ENCODE measurements at regions not wholly inside any gene's neighbourhood (a gene's known extent, or its start where the extent isn't known, plus 50 kb on each side); places are given as distances from the start of the nearest gene placed in this dataset.
"Not testable (repeated sequence)": the region's sequence is repeated elsewhere in the genome, so short reads cannot be mapped to it uniquely, and the experiment has no call there.

GRCh38 chr2:237229905-237230304 is 144.2 kb downstream of the COPS8 start:
- peaks cover 2 to 5% (median 3%) of the 10 kb centered on the region in 3 donors for H3K9me3 Mint-ChIP-seq
- H3K4me1 Mint-ChIP-seq: peaks cover 0 to 2% (median 0%) of the 10 kb centered on the region in 3 donors
- no peak overlapping the region for H3K27ac Mint-ChIP-seq
- no peak overlapping the region for H3K4me3 Mint-ChIP-seq
- H3K36me3 Mint-ChIP-seq: no peaks in the 10 kb centered on the region
- peaks cover 9% of the 10 kb centered on the region for H3K27me3 Mint-ChIP-seq

GRCh38 chr2:237230355-237230754 is 144.7 kb downstream of the COPS8 start:
- Mint-ChIP-seq H3K4me1 (peaks cover 0 to 2% (median 0%) of the 10 kb centered on the region in 3 donors), H3K4me3 (no peak overlapping the region), H3K27ac (no peak overlapping the region), H3K9me3 (peaks cover 2 to 5% (median 3%) of the 10 kb centered on the region in 3 donors), H3K27me3 (peaks cover 9% of the 10 kb centered on the region), H3K36me3 (no peaks in the 10 kb centered on the region)

GRCh38 chr2:237231593-237231992 is 145.9 kb downstream of the COPS8 start:
- H3K4me1 Mint-ChIP-seq: peaks cover 0 to 2% (median 0%) of the 10 kb centered on the region in 3 donors
- H3K4me3 Mint-ChIP-seq: no peak overlapping the region
- H3K27ac Mint-ChIP-seq: no peak overlapping the region
- peaks cover 9% of the 10 kb centered on the region for H3K27me3 Mint-ChIP-seq
- H3K9me3 Mint-ChIP-seq: peaks cover 2 to 5% (median 3%) of the 10 kb centered on the region in 3 donors
- no peaks in the 10 kb centered on the region for H3K36me3 Mint-ChIP-seq

- peaks cover 9% of the 10 kb centered on the region for H3K27me3 Mint-ChIP-seq
- peaks cover 2 to 5% (median 3%) of the 10 kb centered on the region in 3 donors for H3K9me3 Mint-ChIP-seq
- H3K4me1 Mint-ChIP-seq: peaks cover 0 to 2% (median 0%) of the 10 kb centered on the region in 3 donors
- H3K27ac Mint-ChIP-seq: no peak overlapping the region
- no peak overlapping the region for H3K4me3 Mint-ChIP-seq
- H3K36me3 Mint-ChIP-seq: no peaks in the 10 kb centered on the region
Observed at GRCh38 chr2:237232166-237232565, 146.5 kb downstream of the COPS8 start.

- Mint-ChIP-seq H3K4me1 (peaks cover 0 to 2% (median 0%) of the 10 kb centered on the region in 3 donors), H3K36me3 (no peaks in the 10 kb centered on the region), H3K27ac (no peak overlapping the region), H3K27me3 (peaks cover 5% of the 10 kb centered on the region), H3K4me3 (no peak overlapping the region), H3K9me3 (peaks cover 2 to 8% (median 3%) of the 10 kb centered on the region in 3 donors)
Observed at GRCh38 chr2:237234268-237234667, 148.6 kb downstream of the COPS8 start.

GRCh38 chr2:237235383-237236095 is 149.8 kb downstream of the COPS8 start:
- Mint-ChIP-seq H3K4me1 (no peaks in the 10 kb centered on the region), H3K36me3 (no peaks in the 10 kb centered on the region), H3K27me3 (peaks cover 5% of the 10 kb centered on the region), H3K27ac (no peak overlapping the region), H3K9me3 (peaks cover 2 to 8% (median 3%) of the 10 kb centered on the region in 3 donors), H3K4me3 (no peak overlapping the region)

GRCh38 chr2:237236188-237236587 is 150.5 kb downstream of the COPS8 start:
- Mint-ChIP-seq H3K4me1 (no peaks in the 10 kb centered on the region), H3K36me3 (no peaks in the 10 kb centered on the region), H3K27ac (no peak overlapping the region), H3K27me3 (peaks cover 5% of the 10 kb centered on the region), H3K9me3 (peaks cover 3 to 8% (median 6%) of the 10 kb centered on the region in 3 donors), H3K4me3 (no peak overlapping the region)

- Mint-ChIP-seq H3K27ac (no peak overlapping the region), H3K4me3 (no peak overlapping the region)
Observed at GRCh38 chr2:237238249-237238648, 152.6 kb downstream of the COPS8 start.

GRCh38 chr2:237240252-237240651 is 154.6 kb downstream of the COPS8 start:
- Mint-ChIP-seq H3K27me3 (no peaks in the 10 kb centered on the region), H3K27ac (no peak overlapping the region), H3K9me3 (peaks cover 9 to 19% (median 11%) of the 10 kb centered on the region in 3 donors), H3K36me3 (no peaks in the 10 kb centered on the region), H3K4me3 (no peak overlapping the region), H3K4me1 (no peaks in the 10 kb centered on the region)

More at GRCh38 chr2:237238249-237238648, 152.6 kb downstream of the COPS8 start:
- Mint-ChIP-seq H3K4me1 (no peaks in the 10 kb centered on the region), H3K36me3 (no peaks in the 10 kb centered on the region), H3K9me3 (peaks cover 7 to 16% (median 9%) of the 10 kb centered on the region in 3 donors), H3K27me3 (no peaks in the 10 kb centered on the region)

- not testable (repeated sequence) for H3K4me3 Mint-ChIP-seq, H3K36me3 Mint-ChIP-seq, H3K27ac Mint-ChIP-seq, H3K27me3 Mint-ChIP-seq, H3K4me1 Mint-ChIP-seq
- H3K9me3 Mint-ChIP-seq: peaks cover 9 to 19% (median 14%) of the 10 kb centered on the region in 3 donors
Observed at GRCh38 chr2:237240868-237241267, 155.2 kb downstream of the COPS8 start.

GRCh38 chr2:237242091-237242536 is 156.4 kb downstream of the COPS8 start:
- Mint-ChIP-seq H3K27me3 (no peaks in the 10 kb centered on the region), H3K36me3 (no peaks in the 10 kb centered on the region), H3K4me1 (no peaks in the 10 kb centered on the region), H3K4me3 (no peak overlapping the region), H3K27ac (no peak overlapping the region), H3K9me3 (peaks cover 9 to 19% (median 14%) of the 10 kb centered on the region in 3 donors)

- Mint-ChIP-seq H3K36me3 (no peaks in the 10 kb centered on the region), H3K4me1 (no peaks in the 10 kb centered on the region)
Observed at GRCh38 chr2:237243487-237243886, 157.8 kb downstream of the COPS8 start.

GRCh38 chr2:237244178-237244577 is 158.5 kb downstream of the COPS8 start:
- H3K4me1 Mint-ChIP-seq: no peaks in the 10 kb centered on the region
- H3K27ac Mint-ChIP-seq: no peak overlapping the region
- no peak overlapping the region for H3K4me3 Mint-ChIP-seq
- peaks cover 5 to 22% (median 14%) of the 10 kb centered on the region in 3 donors for H3K9me3 Mint-ChIP-seq
- no peaks in the 10 kb centered on the region for H3K36me3 Mint-ChIP-seq
- no peaks in the 10 kb centered on the region for H3K27me3 Mint-ChIP-seq

More at GRCh38 chr2:237243487-237243886, 157.8 kb downstream of the COPS8 start:
- H3K27me3 Mint-ChIP-seq: no peaks in the 10 kb centered on the region
- H3K4me3 Mint-ChIP-seq: no peak overlapping the region
- H3K9me3 Mint-ChIP-seq: peaks cover 7 to 19% (median 14%) of the 10 kb centered on the region in 3 donors
- H3K27ac Mint-ChIP-seq: no peak overlapping the region

GRCh38 chr2:237244976-237245646 is 159.4 kb downstream of the COPS8 start:
- Mint-ChIP-seq H3K27ac (no peak overlapping the region), H3K36me3 (no peaks in the 10 kb centered on the region), H3K4me3 (no peak overlapping the region), H3K27me3 (peaks cover 3% of the 10 kb centered on the region), H3K9me3 (peaks cover 5 to 22% (median 16%) of the 10 kb centered on the region in 3 donors), H3K4me1 (no peaks in the 10 kb centered on the region)

- H3K4me3 Mint-ChIP-seq: no peak overlapping the region
- H3K27me3 Mint-ChIP-seq: peaks cover 5% of the 10 kb centered on the region
- no peaks in the 10 kb centered on the region for H3K4me1 Mint-ChIP-seq
- peaks cover 0 to 5% (median 3%) of the 10 kb centered on the region in 3 donors for H3K9me3 Mint-ChIP-seq
- no peaks in the 10 kb centered on the region for H3K36me3 Mint-ChIP-seq
- no peak overlapping the region for H3K27ac Mint-ChIP-seq
Observed at GRCh38 chr2:237250599-237250998, 163.4 kb downstream of the COL6A3 start.
